HG03342 (cell line): ENCODE measurements at regions not wholly inside any gene's neighbourhood (a gene's known extent, or its start where the extent isn't known, plus 50 kb on each side); places are given as distances from the start of the nearest gene placed in this dataset.

Experiments used
- ATAC-seq: cut with Tn5 transposase; IDR thresholded peaks from one replicate; pipeline ENCODE4 v1.9.1; 2021; ENCODE audit warnings: mild to moderate bottlenecking, moderate library complexity; ENCODE audit not compliant: unreplicated experiment

DNA sequence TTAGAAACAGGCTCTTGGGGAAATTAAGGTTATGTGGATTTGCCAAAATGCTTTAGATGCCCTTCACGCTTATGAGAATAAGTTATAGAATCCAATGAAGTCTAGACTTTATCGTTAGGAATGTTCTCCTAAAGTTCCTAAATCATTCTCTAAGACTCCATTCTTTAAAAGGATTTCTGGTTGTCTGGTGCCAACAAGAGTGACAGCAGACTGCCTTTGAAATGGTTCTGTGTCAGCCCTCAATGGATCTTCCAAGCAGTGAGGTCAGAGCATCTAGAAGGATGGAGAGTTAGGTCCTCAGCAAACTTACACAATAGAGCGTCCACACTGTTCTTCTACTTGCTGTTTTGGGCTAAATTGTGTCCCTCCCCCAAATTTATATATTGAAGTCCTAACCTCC lies 473.3 kb downstream of the GATA3 start:
- ATAC-seq = no peak

DNA sequence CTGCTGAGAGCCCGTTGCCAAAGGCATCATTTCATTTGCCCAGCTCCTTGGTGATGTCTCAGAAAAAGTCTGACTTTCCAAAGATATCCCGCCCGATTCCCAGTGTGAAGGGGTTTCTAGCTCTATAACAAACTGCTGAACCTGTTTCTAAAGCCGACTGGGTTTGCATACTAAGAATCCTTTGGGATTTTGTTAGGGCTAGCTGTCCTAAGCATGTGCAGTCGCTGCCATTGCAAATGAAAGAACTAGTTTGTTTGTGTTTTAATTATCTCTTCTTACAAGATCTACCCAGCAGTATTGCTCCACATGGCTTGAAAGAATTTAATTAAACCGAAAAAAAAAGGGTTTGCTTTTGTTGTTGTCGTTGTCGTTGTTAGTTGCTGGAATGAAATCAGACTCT lies 476.6 kb downstream of the GATA3 start:
- no peak for ATAC-seq

DNA sequence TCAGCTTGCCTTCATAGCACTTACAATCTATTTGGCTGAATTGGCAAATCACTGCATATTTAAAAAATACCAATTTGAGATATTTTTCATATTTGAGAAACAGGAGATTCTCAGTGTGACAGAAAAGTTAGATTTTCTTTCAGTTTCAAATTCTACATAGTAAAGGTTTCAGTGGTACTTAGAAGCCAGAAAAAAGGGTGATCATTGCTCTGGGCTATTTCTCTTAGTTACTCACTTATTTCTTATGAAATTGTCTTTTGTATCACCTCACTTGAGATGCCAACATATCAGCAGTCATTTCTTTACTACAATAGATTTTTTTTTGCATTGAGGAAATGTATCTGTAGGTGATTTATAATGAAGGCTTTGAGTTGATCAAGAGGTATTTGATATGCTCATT lies 478.2 kb downstream of the GATA3 start:
- ATAC-seq = no peak

DNA sequence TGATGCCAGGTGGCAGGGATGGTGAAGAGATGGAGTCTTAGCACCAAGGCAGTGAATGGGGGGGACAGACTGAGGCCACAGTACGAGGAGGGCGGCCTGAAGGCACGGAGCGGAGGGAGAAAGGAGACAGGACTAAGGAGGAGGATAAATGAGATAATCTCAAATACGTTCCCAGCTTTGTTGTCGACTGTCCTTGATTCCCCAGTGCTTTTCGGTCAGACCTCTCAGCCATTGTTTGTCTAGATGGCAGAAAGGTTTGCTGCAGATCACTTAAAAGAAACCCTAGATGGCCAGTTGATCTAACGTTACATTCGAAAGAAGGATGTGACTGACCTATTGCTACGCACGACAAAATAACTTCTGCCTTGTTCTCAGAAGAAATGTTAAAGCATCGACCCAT lies 479.0 kb downstream of the GATA3 start:
- no peak for ATAC-seq

DNA sequence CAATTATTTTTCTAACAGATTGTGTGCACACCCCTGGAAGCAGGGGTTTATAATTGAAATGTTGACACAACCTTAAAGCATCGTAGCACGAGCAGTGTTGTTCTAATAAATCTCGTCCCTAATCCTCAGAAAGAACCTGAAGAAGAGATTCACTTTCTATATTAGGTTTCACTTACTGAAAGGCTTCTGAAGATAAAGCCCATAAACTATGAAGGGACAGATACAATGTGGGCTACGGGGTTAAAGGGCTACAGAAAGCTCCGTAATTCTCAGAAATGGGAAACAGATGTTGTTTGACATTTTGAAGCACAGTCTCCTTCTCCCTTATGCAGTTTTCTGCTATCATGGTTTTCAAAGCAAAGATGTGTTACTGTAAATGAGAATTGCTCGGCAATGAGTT lies 479.6 kb downstream of the GATA3 start:
- no peak for ATAC-seq

DNA sequence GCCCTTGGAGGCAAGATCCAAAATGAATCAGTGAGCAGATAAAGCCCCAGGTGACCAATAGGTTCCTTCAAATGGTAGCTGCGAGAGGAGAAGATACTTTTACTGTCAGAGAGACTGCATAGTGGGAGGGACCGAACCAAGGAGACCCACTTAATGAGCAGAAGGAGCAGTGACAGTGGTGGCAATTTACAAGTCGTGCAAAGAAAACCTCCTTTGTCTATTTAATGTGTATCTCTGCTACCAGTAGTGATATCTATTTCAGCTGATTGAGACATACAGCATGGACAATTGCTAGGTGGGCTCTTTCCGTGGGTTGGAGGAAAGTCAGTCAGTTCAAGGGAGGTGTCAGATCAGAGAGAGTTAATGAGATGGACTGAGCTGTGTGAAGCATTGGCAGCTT lies 480.4 kb downstream of the GATA3 start:
- ATAC-seq = no peak

DNA sequence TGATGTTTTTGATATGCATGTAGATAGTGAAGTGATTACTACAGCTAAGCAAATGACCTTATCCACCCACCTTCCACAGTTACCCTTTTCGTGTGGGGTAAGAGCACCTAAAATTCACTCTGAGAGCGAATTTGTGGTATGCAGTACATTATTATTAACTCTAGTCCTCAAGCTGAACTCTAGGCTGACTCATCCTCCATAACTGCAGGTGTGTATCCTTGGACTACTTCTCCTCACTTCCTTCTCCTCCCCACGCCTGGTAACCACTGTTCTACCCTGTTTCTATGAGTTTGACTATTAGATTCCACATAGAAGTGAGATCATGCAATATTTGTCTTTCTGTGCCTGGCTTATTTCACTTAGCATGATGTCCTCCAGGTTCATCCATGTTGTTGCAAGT lies 484.6 kb downstream of the GATA3 start:
- no peak for ATAC-seq

DNA sequence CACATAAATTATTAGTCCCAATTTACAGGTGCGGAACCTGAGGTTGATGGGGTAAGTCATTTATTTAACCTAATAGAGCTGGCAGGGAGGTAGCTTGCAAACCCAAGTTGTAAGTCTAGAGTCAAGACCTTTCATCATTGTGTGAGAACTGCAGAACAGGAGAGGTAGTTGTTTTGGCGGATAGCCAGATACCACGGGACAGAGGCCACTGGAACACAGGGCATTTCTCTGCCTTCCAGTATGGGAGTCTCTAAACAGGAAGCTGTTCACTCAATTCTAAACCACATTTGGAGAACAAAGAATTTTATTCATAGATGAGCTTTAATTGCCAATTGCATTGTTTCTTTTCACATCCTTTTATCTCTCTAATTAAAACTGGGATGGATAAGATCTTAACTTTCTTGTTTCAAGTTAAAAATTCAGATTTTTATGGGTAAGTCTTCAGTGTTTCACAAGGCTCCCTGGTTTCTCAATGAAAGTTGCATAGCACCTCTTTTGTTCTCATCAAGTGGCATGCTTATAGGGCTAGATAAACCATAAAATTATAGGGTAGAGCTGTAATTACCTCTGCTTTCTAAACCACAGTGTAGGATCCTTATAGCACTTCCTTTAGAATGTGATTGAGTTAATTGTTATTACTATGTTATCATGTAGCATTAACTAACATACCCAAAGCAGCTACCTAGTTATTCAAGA lies 489.0 kb downstream of the GATA3 start:
- ATAC-seq = no peak

DNA sequence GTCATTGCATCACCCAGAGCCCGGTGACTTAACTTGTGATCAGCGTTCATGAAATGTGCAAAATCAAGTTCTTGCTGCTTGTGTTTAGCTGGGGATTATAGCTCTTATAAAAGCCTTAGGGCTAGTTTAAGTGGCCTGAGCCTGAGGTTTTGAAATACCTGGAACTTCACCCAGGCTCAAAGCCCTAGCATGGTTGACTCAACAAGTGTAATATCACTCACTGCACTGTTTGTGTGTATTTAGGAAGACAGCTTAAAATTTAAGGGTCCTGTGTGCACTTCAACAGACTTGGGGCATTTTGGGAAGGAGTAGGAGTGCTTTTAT lies 489.5 kb downstream of the GATA3 start:
- ATAC-seq = no peak

DNA sequence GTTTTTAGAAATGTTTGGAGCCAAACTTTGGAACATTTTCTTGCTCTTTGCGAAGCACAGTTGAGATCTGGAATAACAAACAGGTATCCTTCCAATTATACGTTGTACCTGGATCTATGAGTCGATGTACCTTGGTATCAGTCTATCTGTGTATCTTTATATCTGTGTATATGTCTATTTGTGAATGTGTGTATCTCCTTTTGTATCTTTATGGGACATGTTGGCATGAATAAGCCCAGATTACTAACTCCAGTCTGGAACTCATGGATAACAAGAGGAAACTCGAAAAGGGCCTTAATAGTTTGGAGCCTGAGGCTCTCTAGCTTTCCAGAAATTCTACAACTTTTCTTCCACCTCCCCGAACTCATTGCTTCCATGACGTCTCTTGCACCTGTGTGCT lies 490.0 kb downstream of the GATA3 start:
- ATAC-seq = no peak

DNA sequence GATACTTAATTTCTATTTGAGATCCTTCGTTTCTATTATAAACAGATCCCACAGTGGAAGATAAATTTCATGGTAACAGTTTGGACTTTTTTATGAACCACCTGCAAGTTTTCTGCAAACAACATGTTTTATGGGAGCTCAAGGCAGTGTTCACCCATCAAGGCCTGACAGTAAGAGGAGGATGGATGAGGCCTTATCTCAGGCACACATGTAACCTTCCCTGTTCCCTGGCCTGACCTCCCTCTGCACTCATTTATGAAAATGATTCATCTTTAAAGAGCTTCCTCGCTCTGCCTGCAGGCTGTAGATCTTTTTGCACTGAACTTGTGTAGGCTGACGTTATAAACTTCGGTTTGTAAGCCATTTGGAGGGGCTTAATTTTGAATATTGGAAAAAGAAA lies 500.1 kb downstream of the GATA3 start:
- no peak for ATAC-seq

DNA sequence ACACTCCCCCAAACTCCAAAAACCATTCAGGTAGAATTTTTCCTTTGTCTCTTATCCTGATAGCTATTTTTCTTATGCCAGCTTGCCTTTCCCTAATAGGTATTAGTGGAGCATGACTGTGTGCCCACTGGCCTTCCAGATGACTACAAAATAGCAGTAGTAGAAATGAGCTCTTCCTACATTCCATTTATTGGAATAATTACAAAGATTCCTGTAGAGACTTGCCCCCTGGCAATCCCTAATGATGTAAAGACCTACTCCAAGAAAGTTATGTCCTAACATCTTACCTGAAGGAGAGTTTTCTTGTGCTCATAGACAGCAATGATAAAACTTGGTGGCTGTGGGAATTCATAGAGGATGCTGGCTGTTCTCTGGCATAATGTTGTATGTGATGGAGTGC lies 501.8 kb downstream of the GATA3 start:
- no peak for ATAC-seq

DNA sequence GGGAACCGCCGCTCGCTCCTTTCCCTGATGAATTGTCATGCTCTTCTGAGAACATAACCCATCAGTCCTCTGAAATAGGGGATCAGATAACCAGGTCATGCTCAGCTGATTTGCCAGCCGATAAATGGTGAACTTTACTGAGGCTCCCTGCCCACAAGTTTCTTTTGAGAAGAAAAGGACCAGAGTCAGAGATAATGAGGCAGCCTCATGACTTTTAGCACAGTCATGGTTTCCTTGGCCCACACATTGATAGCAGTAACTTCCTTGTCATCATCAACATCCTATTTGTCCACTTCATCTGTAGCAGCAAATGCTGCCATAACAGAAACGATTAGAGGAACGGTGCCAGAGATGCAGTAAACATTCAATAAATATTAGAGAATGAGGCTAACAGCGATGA lies 509.0 kb downstream of the GATA3 start:
- ATAC-seq = no peak

DNA sequence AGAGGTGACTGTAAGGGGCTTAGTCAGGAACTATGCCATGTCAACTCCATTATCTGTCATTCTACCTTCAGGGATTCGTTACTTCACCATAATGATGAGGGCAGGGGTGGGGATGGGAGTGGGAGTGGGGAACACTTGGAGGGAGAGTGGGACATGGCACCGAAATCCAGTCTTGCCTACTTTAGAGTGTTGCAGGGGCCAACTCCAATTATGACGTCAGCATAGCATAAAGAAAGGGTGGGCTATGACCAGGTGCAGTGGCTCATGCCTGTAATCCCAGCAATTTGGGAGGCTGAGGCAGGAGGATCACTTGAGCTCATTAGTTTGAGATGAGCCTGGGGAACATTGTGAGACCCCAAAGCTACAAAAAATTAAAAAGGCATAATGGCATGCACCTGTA lies 512.2 kb downstream of the GATA3 start:
- ATAC-seq = no peak

DNA sequence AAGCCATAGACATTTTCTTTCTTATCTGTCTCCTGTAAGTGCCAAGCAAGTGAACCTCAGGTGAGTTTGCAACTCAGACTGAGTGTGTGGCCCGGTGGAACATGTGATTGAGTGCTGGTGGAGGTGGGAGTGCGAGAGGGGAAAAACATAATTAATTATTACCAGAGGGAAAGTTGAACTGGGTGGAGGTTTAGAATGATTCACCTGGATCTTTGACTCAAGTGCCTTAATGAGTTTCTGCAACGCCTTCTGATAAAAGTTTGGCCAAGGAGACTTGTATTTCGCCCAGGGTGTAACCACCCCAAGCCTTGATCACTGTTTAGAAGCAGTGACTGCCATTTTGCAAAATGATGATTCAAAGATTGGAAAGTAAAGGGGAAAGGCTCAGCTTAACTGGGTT lies 513.9 kb downstream of the GATA3 start:
- ATAC-seq = no peak

DNA sequence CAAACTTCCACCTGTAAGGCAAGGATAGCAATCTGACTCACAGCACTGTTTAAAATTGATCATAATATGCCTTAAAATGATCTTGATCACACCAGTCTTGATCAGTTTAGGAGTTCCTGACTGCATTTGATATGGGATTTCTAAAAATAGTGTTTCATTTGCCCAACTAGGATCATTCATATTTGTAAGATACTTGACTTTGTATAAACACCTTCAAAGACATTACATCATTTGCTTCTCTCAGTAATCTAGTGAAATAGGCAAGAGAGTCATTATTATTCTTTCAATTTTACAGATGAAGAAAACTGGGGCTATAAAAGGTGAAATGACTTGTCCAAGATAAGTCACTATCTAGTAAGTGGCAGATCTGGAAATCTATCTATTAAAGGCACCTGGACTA lies 521.1 kb downstream of the GATA3 start:
- no peak for ATAC-seq

DNA sequence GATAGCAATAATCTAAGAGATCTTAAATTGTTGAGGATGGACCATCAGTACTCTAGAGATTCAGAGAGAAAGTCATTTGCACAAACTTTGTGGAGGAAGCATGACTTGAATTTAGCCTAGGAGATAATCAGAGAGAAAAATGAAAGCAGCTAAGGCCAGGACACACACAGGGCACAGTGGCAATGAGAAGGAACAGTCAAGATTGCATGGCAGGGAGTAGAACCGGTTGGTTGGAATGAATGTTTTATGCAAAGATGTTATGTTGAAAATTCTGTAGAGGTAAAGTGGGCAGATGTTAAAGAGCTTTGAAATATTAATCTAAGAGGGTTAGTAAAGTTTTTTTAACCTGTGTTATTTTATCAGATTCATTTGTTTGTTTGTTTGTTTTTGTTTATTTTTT lies 521.8 kb downstream of the GATA3 start:
- no peak for ATAC-seq

DNA sequence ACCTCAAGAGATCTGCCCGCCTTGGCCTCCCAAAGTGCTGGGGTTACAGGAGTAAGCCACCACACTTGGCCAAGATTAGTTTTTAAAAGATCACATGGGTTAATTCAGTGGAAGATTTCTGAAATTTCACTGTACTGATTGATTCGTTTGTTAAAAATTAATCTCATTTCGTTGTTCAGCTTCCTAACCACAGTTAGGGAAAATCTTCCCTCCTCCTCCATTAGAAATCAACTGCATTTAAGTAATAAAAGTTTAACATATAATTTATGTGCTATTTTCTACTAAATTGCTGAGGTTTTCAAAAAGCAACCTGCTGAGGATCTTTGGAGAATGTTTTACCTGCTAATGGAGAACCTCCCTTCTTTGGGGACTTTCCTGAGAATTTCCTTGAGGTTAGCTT lies 522.4 kb downstream of the GATA3 start:
- no peak for ATAC-seq

DNA sequence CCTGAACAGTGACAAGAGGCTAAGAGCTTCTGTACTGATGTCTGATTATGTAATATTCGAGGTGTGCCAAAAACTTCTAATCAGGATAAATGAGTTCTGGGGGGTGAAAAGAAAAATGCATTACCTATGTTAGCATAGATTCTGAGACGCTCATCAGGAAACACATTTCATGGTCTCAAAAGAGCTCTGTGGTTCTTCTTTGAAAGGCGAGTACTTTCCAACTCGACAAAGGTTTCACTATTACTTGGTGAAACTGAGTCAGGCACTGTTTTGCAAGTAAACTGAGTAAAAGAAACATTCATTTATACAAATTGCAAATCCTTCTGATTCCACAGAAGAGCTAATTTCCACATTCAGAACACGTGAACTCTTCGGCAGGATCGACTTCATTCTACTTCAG lies 523.2 kb downstream of the GATA3 start:
- no peak for ATAC-seq

DNA sequence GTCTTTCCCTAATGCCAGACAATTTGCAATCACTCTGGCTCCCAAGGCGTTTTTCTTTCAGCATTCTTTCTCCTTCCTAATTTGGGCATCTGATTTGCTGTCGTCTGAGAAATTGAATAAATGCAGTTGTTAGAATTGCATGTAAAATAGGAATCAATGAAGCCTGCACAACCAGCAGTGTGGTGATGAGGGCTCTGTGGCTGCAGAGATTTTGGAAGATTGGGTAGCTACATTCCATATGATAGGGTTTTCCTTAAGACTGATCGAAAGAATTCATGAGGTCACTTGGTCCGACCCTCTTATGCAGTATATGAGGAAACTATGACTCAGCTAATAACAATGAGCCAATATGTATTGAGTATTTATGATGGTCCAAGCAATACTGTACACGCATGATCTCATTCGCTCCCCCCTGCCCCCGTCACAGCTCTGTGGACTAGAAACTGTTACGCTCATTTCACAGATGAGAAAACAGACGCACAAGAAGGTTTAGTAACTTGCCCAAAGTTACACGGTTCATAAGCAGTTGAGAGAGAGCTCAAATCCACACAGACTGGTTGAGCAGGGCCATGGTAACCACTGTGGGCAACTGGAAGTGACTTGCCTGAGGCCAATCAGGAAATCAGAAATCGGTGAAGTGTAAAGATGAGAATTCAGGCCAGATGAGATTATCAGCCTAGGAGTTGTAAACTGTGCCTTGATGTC lies 527.2 kb downstream of the GATA3 start:
- ATAC-seq = no peak

DNA sequence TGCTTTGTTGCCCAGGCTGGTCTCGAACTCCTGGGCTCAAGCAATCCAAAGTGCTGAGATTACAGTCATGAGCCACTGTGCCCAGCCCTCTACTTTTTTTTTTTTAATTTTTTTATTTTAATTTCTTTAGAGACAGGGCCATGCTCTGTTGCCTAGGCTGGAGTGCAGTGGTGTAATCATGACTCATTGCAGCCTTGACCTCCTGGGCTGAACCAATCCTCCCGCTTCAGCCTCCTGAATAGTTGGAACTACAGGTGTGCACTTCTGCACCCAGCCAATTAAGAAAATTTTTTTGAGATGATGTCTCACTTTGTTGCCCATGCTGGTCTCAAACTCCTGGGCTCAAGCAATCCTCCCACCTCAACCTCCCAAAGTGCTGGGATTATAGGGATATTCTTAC lies 528.6 kb downstream of the GATA3 start:
- no peak for ATAC-seq

DNA sequence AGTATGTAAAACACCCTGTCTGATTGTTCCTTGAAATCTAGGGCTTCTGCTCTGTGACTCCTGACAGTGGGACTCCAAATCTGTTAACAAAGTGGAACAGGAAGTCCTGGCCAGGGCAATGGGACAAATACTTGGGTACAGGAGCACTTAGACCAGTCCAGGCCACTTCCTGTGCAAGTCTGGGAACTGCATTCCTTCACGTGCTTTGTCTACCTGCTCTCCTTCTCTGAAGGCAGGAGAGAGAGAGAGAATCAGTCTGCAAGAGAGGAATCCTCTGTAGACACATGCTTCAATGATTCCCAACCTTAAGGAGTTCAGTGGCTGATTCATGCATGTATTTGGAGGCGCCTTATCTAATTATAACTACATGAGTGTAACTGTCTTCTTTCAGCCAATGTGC lies 530.2 kb downstream of the GATA3 start:
- ATAC-seq = no peak

DNA sequence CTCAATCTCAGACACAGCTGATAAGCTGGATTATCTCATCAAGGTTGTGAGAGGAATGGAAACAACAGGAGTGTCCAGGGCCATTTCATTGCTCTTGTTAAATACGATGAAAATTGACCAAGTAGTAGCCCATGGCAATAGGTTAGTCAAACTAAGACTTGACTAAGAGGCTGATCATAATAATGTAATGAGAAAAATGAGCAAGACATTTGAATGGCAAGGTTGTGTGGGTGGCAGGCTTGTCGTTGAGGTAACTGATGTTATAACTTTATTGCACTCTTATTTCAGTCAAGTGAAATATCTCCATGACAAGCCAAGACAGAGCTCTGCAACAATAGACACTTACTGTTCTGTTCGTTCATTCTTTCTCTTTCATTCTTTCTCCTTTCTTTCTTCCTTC lies 532.0 kb downstream of the GATA3 start:
- ATAC-seq = no peak
